GM18517 (cell line): ENCODE measurements at regions not wholly inside any gene's neighbourhood (a gene's known extent, or its start where the extent isn't known, plus 50 kb on each side); places are given as distances from the start of the nearest gene placed in this dataset.

Source experiments
- ATAC-seq: cut with Tn5 transposase; IDR thresholded peaks from one replicate; pipeline ENCODE4 v1.9.1; 2021; ENCODE audit warnings: mild to moderate bottlenecking, moderate library complexity; ENCODE audit not compliant: unreplicated experiment

GRCh38 chr10:78740976-78741915 lies 327.5 kb upstream of the ZMIZ1 start:
- ATAC-seq = no peak

- no peak for ATAC-seq
These were observed 326.4 kb upstream of the ZMIZ1 start for GRCh38 chr10:78742406-78742729.

- no peak for ATAC-seq
These were observed 325.8 kb upstream of the ZMIZ1 start for GRCh38 chr10:78742730-78743615.

GRCh38 chr10:78744056-78744455 lies 324.7 kb upstream of the ZMIZ1 start:
- no peak for ATAC-seq

GRCh38 chr10:78744491-78745090 lies 324.2 kb upstream of the ZMIZ1 start:
- no peak for ATAC-seq

GRCh38 chr10:78745441-78745840 lies 323.3 kb upstream of the ZMIZ1 start:
- ATAC-seq = no peak

GRCh38 chr10:78746155-78746763 lies 322.5 kb upstream of the ZMIZ1 start:
- ATAC-seq = no peak

- ATAC-seq = no peak
These were observed 321.1 kb upstream of the ZMIZ1 start for GRCh38 chr10:78747401-78748234.

GRCh38 chr10:78748235-78748533 lies 320.6 kb upstream of the ZMIZ1 start:
- no peak for ATAC-seq

- no peak for ATAC-seq
These were observed 319.6 kb upstream of the ZMIZ1 start for GRCh38 chr10:78749200-78749599.

- ATAC-seq = no peak
These were observed 318.9 kb upstream of the ZMIZ1 start for GRCh38 chr10:78749898-78750297.

GRCh38 chr10:78750418-78750817 lies 318.3 kb upstream of the ZMIZ1 start:
- ATAC-seq = no peak

GRCh38 chr10:78751716-78752115 lies 317.1 kb upstream of the ZMIZ1 start:
- ATAC-seq = no peak

GRCh38 chr10:78752221-78752620 lies 316.5 kb upstream of the ZMIZ1 start:
- ATAC-seq = no peak

GRCh38 chr10:78752708-78753107 lies 316.1 kb upstream of the ZMIZ1 start:
- ATAC-seq = no peak

- no peak for ATAC-seq
These were observed 314.3 kb upstream of the ZMIZ1 start for GRCh38 chr10:78754269-78755062.

GRCh38 chr10:78755063-78755701 lies 313.6 kb upstream of the ZMIZ1 start:
- no peak for ATAC-seq

GRCh38 chr10:78755877-78756455 lies 312.8 kb upstream of the ZMIZ1 start:
- no peak for ATAC-seq
